ENCODE measurements at regions not wholly inside any gene's neighbourhood (a gene's known extent, or its start where the extent isn't known, plus 50 kb on each side); places are given as distances from the start of the nearest gene placed in this dataset.
"Not testable (repeated sequence)": the region's sequence is repeated elsewhere in the genome, so short reads cannot be mapped to it uniquely, and the experiment has no call there.

DNA sequence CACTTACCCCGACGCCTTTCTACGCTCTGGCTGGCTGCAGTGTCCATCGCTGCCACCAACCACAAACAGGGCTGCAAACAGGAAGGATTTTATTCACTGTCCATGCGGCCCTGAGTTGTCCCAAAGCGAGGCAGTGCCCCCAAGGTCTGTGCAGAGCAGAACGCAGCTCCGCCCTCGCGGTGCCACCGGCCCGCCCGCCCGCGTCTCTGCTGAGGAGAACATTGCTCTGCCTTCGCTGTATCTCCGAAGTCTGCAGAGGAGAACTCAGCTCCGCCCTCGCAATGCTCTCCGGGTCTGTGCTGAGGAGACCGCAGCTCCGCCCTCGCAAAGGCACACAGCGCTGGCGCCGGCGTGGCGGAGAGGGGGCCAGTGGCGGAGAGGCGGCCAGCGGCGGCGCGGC lies 645.1 kb downstream of the FAM72C start:
- DNase-seq = peak in 1 of 3 donors; percentile 8
- H3K4me3 ChIP-seq; H3K27ac ChIP-seq; H3K9me3 ChIP-seq; H3K36me3 ChIP-seq; H3K4me1 ChIP-seq; intact Hi-C loops (cut with DNase I); ATAC-seq; H3K27me3 ChIP-seq: not testable (repeated sequence)
- 96% methylated on average over 9 of the region's 34 CpGs for WGBS (ENCODE audit: insufficient coverage, low coverage, low lambda C conversion rate, missing lambda C conversion rate)

DNA sequence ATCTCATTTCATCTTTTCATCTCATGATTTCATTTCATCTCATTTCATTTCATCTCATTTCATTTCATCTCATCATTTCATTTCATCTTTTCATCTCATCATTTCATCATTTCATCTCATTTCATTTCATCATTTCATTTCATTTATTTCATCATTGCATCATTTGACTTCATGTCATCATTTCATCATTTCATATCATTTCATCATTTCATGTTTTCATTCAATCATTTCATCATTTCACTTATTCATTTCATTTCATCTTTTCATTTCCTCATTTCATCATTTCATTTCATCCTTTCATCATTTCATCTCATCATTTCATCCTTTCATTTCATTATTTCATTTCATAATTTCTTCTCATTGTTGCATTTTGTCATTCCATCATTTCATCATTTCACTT lies 660.6 kb downstream of the FAM72C start:
- H3K27ac ChIP-seq; H3K9me3 ChIP-seq; H3K4me1 ChIP-seq; H3K36me3 ChIP-seq; H3K4me3 ChIP-seq; intact Hi-C loops (cut with DNase I); H3K27me3 ChIP-seq; ATAC-seq; DNase-seq: not testable (repeated sequence)

Measured in right lobe of liver (tissue), 6 donors.